CD4-positive, alpha-beta T cell treated with Interleukin-2 at 100 ng/mL for 4 hours (primary cell): ENCODE measurements at regions not wholly inside any gene's neighbourhood (a gene's known extent, or its start where the extent isn't known, plus 50 kb on each side); places are given as distances from the start of the nearest gene placed in this dataset.

Experiments
- DNase-seq: peaks from one replicate; pipeline ENCODE4 v3.0.0-alpha.2; 2020; ENCODE audit warnings: low spot score

- no peak for DNase-seq
These were observed 84.8 kb downstream of the CPN2 start for GRCh38 chr3:194265996-194266964.

- no peak for DNase-seq
These were observed 83.1 kb downstream of the CPN2 start for GRCh38 chr3:194267744-194268653.

- no peak for DNase-seq
These were observed 82.2 kb downstream of the CPN2 start for GRCh38 chr3:194268654-194269512.

GRCh38 chr3:194269610-194270145 is 81.5 kb downstream of the CPN2 start:
- no peak for DNase-seq

- DNase-seq = no peak
These were observed 80.3 kb downstream of the CPN2 start for GRCh38 chr3:194270627-194271459.

- no peak for DNase-seq
These were observed 79.6 kb downstream of the CPN2 start for GRCh38 chr3:194271460-194272035.

- DNase-seq = no peak
These were observed 78.9 kb downstream of the CPN2 start for GRCh38 chr3:194272221-194272620.

- DNase-seq = no peak
These were observed 78.0 kb downstream of the CPN2 start for GRCh38 chr3:194272861-194273742.

GRCh38 chr3:194273743-194274310 is 77.3 kb downstream of the CPN2 start:
- DNase-seq = no peak

GRCh38 chr3:194274424-194275085 is 76.6 kb downstream of the CPN2 start:
- no peak for DNase-seq

- DNase-seq = no peak
These were observed 75.8 kb downstream of the CPN2 start for GRCh38 chr3:194275291-194275690.

- DNase-seq = no peak
These were observed 75.4 kb downstream of the CPN2 start for GRCh38 chr3:194275721-194276120.

GRCh38 chr3:194276768-194277103 is 74.4 kb downstream of the CPN2 start:
- DNase-seq = no peak

- DNase-seq = no peak
These were observed 73.9 kb downstream of the CPN2 start for GRCh38 chr3:194277104-194277785.

GRCh38 chr3:194277786-194278130 is 73.4 kb downstream of the CPN2 start:
- no peak for DNase-seq

- DNase-seq = no peak
These were observed 72.8 kb downstream of the CPN2 start for GRCh38 chr3:194278186-194278845.

GRCh38 chr3:194279101-194279500 is 72.0 kb downstream of the CPN2 start:
- no peak for DNase-seq
